ENCODE measurements at regions not wholly inside any gene's neighbourhood (a gene's known extent, or its start where the extent isn't known, plus 50 kb on each side); places are given as distances from the start of the nearest gene placed in this dataset.

DNA sequence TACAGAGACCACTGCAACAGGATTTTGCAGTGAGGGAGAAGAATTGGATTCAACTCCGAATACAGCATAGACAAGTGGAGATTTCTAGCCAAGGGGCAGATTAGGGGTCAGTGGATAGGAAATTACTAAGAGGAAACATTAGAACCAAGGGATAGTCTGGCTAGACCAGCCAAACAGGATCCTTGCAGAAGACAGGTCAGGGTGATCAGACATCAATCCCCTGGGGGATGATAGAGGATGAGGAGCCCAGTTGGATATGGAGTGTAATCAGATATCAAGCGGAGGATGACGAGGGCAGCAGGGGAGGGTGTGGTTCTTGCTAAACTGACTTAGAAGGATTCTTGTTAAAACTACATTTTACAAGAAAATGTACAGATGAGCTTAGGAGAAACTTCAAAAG is 424.4 kb downstream of the DAD1 start:
- TF ChIP-seq CTCF (conservative IDR thresholded peaks at IDR 0.05; ENCODE audit: low read depth, low read length) (no peak), EZH2 (IDR thresholded peaks at IDR 0.05; ENCODE audit: low read length, unreplicated experiment) (no peak)
